ENCODE measurements at regions not wholly inside any gene's neighbourhood (a gene's known extent, or its start where the extent isn't known, plus 50 kb on each side); places are given as distances from the start of the nearest gene placed in this dataset.

- POLR2A ChIA-PET = no interaction called here
- H3K9me3 ChIP-seq (ENCODE audit: control insufficient read depth in 1 of 2, insufficient read depth in 1 of 2, low read depth in 1 of 2, low read length in 2 of 2) = no peaks in the 10 kb centered on the region
- DNase-seq (ENCODE audit: low read depth, low spot score) (no peak), ATAC-seq (no peak)
- H3K4me1 ChIP-seq (ENCODE audit: control insufficient read depth in 1 of 2, insufficient read depth in 2 of 2, low read length in 2 of 2) = no peaks in the 10 kb centered on the region
- peaks cover 21% of the 10 kb centered on the region; the same call in 1 of the 2 replicates for H3K27me3 ChIP-seq (ENCODE audit: insufficient read depth, low read length)
- no peak overlapping the region for H2AFZ ChIP-seq (ENCODE audit: low read depth, low read length, poor library complexity, severe bottlenecking)
- TF ChIP-seq JUND (IDR thresholded peaks at IDR 0.05) = no peak
- no peak for TF ChIP-seq SIN3A (IDR thresholded peaks at IDR 0.05; ENCODE audit: low read depth)
- no peak for TF ChIP-seq EZH2phosphoT487 (IDR thresholded peaks at IDR 0.05; ENCODE audit: borderline replicate concordance)
- TF ChIP-seq, protein P1, sequence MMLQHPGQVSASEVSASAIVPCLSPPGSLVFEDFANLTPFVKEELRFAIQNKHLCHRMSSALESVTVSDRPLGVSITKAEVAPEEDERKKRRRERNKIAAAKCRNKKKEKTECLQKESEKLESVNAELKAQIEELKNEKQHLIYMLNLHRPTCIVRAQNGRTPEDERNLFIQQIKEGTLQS (IDR thresholded peaks at IDR 0.05) = no peak
- no peak for TF ChIP-seq FOSL1 (IDR thresholded peaks at IDR 0.05; ENCODE audit: low read depth)
- TF ChIP-seq POLR2AphosphoS5 (IDR thresholded peaks at IDR 0.05; ENCODE audit: low read depth, low read length) = no peak
- no peak for TF ChIP-seq CBX3 (IDR thresholded peaks at IDR 0.05; ENCODE audit: low read depth)
- no peak for TF ChIP-seq CEBPB (IDR thresholded peaks at IDR 0.05; ENCODE audit: low read depth)
- no peak for TF ChIP-seq ZFX (IDR thresholded peaks at IDR 0.05)
- no peak for TF ChIP-seq YY1 (IDR thresholded peaks at IDR 0.05; ENCODE audit: extremely low read depth, insufficient replicate concordance, low read depth, low read length)
- no peak for TF ChIP-seq CTCF (IDR thresholded peaks at IDR 0.05 in 2 of 3, conservative IDR thresholded peaks at IDR 0.05 in 1 of 3; ENCODE audit: borderline replicate concordance in 1 of 3, insufficient read depth in 1 of 3, low read depth in 2 of 3, low read length in 2 of 3)
- TF ChIP-seq EZH2 (IDR thresholded peaks at IDR 0.05) = no peak
- TF ChIP-seq MAX (IDR thresholded peaks at IDR 0.05) = no peak
- TF ChIP-seq, protein P2, sequence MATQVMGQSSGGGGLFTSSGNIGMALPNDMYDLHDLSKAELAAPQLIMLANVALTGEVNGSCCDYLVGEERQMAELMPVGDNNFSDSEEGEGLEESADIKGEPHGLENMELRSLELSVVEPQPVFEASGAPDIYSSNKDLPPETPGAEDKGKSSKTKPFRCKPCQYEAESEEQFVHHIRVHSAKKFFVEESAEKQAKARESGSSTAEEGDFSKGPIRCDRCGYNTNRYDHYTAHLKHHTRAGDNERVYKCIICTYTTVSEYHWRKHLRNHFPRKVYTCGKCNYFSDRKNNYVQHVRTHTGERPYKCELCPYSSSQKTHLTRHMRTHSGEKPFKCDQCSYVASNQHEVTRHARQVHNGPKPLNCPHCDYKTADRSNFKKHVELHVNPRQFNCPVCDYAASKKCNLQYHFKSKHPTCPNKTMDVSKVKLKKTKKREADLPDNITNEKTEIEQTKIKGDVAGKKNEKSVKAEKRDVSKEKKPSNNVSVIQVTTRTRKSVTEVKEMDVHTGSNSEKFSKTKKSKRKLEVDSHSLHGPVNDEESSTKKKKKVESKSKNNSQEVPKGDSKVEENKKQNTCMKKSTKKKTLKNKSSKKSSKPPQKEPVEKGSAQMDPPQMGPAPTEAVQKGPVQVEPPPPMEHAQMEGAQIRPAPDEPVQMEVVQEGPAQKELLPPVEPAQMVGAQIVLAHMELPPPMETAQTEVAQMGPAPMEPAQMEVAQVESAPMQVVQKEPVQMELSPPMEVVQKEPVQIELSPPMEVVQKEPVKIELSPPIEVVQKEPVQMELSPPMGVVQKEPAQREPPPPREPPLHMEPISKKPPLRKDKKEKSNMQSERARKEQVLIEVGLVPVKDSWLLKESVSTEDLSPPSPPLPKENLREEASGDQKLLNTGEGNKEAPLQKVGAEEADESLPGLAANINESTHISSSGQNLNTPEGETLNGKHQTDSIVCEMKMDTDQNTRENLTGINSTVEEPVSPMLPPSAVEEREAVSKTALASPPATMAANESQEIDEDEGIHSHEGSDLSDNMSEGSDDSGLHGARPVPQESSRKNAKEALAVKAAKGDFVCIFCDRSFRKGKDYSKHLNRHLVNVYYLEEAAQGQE (IDR thresholded peaks at IDR 0.05; ENCODE audit: low read depth) = no peak
- no peak for TF ChIP-seq TCF7L2 (IDR thresholded peaks at IDR 0.05; ENCODE audit: borderline replicate concordance, extremely low read depth, insufficient read depth, insufficient read length)
- no peak for TF ChIP-seq EGR1 (IDR thresholded peaks at IDR 0.05; ENCODE audit: low read depth)
- no peaks in the 10 kb centered on the region for H3K36me3 ChIP-seq (ENCODE audit: control insufficient read depth in 1 of 2, insufficient read depth in 2 of 2, low read length in 2 of 2)
- no peaks in the 10 kb centered on the region for H4K20me1 ChIP-seq (ENCODE audit: insufficient read depth)
- CTCF ChIA-PET = no interaction called here
- no peaks in the 10 kb centered on the region for H3K79me2 ChIP-seq (ENCODE audit: insufficient read depth, low read length)
- no peak overlapping the region for H3K9ac ChIP-seq (ENCODE audit: low read length)
- no TSS peak for BruUV-seq (replicated peaks)
- no peak overlapping the region for H3K4me2 ChIP-seq (ENCODE audit: low read length)
- intact Hi-C loops (cut with micrococcal nuclease) = no loop called here
- no peak overlapping the region for H3K27ac ChIP-seq (ENCODE audit: low read depth, low read length)
- H3K9me2 ChIP-seq (ENCODE audit: insufficient read depth) = no peaks in the 10 kb centered on the region
- no peak overlapping the region for H3K4me3 ChIP-seq (replicated peaks in 1 of 2; ENCODE audit: low read depth in 1 of 2, low read length in 2 of 2)
- RAD21 ChIA-PET (ENCODE audit: low non-redundant PET in 1 of 2, low total read pairs in 2 of 2, uncharacterized antibody in 2 of 2, unreplicated experiment in 2 of 2) = no interaction called here
Measured at GRCh38 chr16:49195237-49195548, 86.4 kb downstream of the CBLN1 start.
